ENCODE measurements at regions not wholly inside any gene's neighbourhood (a gene's known extent, or its start where the extent isn't known, plus 50 kb on each side); places are given as distances from the start of the nearest gene placed in this dataset.

DNA sequence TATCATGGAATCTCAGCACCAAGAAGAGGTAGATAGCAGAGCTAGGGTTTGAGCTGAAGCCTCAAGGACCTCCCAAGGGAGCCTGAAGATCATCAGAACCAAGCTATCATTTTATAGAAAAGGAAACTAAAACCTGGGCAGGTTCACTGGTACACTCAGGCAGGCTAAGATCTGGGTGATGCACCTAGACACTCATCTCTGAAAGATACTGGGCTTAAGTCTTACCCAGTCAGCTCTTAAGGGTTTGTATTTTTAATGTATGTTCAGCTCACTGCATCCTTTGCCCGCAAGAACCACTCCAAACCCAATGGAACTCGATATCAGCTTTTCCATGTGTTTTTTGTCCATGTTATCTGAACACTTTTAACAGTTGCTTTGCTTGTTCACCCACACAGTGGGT lies 78.0 kb upstream of the SLC22A16 start:
- TF ChIP-seq, protein P1, sequence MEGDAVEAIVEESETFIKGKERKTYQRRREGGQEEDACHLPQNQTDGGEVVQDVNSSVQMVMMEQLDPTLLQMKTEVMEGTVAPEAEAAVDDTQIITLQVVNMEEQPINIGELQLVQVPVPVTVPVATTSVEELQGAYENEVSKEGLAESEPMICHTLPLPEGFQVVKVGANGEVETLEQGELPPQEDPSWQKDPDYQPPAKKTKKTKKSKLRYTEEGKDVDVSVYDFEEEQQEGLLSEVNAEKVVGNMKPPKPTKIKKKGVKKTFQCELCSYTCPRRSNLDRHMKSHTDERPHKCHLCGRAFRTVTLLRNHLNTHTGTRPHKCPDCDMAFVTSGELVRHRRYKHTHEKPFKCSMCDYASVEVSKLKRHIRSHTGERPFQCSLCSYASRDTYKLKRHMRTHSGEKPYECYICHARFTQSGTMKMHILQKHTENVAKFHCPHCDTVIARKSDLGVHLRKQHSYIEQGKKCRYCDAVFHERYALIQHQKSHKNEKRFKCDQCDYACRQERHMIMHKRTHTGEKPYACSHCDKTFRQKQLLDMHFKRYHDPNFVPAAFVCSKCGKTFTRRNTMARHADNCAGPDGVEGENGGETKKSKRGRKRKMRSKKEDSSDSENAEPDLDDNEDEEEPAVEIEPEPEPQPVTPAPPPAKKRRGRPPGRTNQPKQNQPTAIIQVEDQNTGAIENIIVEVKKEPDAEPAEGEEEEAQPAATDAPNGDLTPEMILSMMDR (conservative IDR thresholded peaks at IDR 0.05 in 1 of 2, IDR thresholded peaks at IDR 0.05 in 1 of 2; ENCODE audit: extremely low read depth in 1 of 2, insufficient read depth in 1 of 2, low read depth in 1 of 2, low read length in 2 of 2): no peak
- no peak for TF ChIP-seq EZH2 (IDR thresholded peaks at IDR 0.05; ENCODE audit: borderline replicate concordance, low read length)

All from mammary epithelial cell (primary cell).